ENCODE measurements at regions not wholly inside any gene's neighbourhood (a gene's known extent, or its start where the extent isn't known, plus 50 kb on each side); places are given as distances from the start of the nearest gene placed in this dataset.
A peak's percentile ranks its signal among the peaks of the same experiment; 100 is the strongest.

- H3K27ac ChIP-seq: no peak overlapping the region
- H3K4me1 ChIP-seq: no peaks in the 10 kb centered on the region
- intact Hi-C loops (cut with DNase I; ENCODE audit: low total_unique reads): no loop called here
- H3K36me3 ChIP-seq: no peaks in the 10 kb centered on the region
- no peaks in the 10 kb centered on the region for H3K9me3 ChIP-seq
- TF ChIP-seq CTCF (IDR thresholded peaks at IDR 0.05): no peak
- peak; percentile 26 to 59 for DNase-seq
- H3K4me3 ChIP-seq: peak overlapping the region; percentile 30 to 32
- H3K27me3 ChIP-seq: no peaks in the 10 kb centered on the region
These were observed 104.2 kb upstream of the IER5L start for GRCh38 chr9:129282272-129282671.

- Histone ChIP-seq H3K27me3 (peaks cover 0 to under 1% of the 10 kb centered on the region in 2 donors), H3K4me1 (no peaks in the 10 kb centered on the region), H3K4me3 (no peak overlapping the region), H3K27ac (no peak overlapping the region), H3K36me3 (no peaks in the 10 kb centered on the region), H3K9me3 (no peaks in the 10 kb centered on the region)
- DNase-seq: peak; percentile 13 to 49
- TF ChIP-seq CTCF (IDR thresholded peaks at IDR 0.05): no peak
- intact Hi-C loops (cut with DNase I; ENCODE audit: low total_unique reads): no loop called here
These were observed 103.6 kb upstream of the IER5L start for GRCh38 chr9:129281506-129282145.

DNA sequence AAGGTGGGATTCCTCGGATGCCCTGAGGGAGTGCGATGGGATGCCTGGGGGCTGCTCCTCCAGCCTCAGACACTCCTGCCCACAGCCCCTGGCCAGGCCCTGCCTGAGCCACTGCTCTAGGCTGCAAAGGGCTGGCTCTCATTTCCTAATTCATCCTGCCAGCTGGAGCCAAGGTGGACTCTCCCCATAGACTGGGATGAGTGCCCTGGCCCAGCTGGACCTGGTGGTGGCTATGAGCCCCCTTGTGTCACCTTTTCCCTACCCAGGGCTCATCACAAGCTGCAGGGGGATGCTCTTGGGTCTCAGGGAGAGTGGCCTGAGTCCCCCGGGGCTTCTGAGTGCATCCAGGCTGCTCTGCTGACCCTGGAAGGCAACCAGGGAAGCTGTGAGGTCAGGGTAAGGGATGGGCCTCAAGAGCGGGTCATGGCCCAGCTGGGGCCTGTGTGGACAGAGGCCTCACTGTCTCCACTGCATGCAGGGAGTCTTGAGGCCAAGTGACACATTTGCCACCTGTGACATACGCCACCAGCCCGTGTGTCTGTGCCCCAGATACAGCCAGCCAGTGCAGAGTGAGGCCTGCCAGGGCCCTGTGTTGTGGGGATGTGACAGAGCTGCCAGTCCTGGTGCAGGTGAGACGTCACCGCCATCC, 102.7 kb upstream of the IER5L start:
- no peaks in the 10 kb centered on the region for H3K9me3 ChIP-seq
- H3K4me1 ChIP-seq: no peaks in the 10 kb centered on the region
- intact Hi-C loops (cut with DNase I; ENCODE audit: low total_unique reads): no loop called here
- peaks cover 0 to 4% of the 10 kb centered on the region in 2 donors for H3K27me3 ChIP-seq
- no peak overlapping the region for H3K4me3 ChIP-seq
- H3K36me3 ChIP-seq: no peaks in the 10 kb centered on the region
- no peak overlapping the region for H3K27ac ChIP-seq
- DNase-seq: peak; percentile 17 to 52
- TF ChIP-seq CTCF (IDR thresholded peaks at IDR 0.05): no peak

DNA sequence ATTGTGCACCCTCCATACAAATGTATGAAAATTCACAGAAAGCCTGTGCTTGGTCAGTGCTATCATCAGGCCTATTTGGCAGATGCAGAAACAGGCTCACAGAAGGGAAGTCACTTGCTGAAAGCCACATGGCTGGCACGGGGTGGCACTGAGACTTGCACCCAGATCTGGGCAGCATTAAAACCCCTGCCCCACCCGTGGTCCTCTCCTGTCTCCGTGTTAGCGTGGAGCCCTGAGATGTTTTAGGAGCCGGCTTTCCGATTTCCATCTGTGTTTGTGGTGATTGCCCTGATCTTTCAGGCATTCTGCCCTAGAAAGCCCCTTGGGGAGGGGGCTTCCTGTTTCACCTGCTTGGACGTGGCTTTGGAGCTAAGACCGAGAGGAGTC, 102.2 kb upstream of the IER5L start:
- TF ChIP-seq CTCF (IDR thresholded peaks at IDR 0.05): no peak
- intact Hi-C loops (cut with DNase I; ENCODE audit: low total_unique reads): no loop called here
- Histone ChIP-seq H3K27me3 (peaks cover 0 to 4% of the 10 kb centered on the region in 2 donors), H3K4me1 (no peaks in the 10 kb centered on the region), H3K36me3 (no peaks in the 10 kb centered on the region), H3K4me3 (no peak overlapping the region), H3K27ac (no peak overlapping the region), H3K9me3 (no peaks in the 10 kb centered on the region)
- peak in 1 of 2 donors; percentile 11 for DNase-seq

DNA sequence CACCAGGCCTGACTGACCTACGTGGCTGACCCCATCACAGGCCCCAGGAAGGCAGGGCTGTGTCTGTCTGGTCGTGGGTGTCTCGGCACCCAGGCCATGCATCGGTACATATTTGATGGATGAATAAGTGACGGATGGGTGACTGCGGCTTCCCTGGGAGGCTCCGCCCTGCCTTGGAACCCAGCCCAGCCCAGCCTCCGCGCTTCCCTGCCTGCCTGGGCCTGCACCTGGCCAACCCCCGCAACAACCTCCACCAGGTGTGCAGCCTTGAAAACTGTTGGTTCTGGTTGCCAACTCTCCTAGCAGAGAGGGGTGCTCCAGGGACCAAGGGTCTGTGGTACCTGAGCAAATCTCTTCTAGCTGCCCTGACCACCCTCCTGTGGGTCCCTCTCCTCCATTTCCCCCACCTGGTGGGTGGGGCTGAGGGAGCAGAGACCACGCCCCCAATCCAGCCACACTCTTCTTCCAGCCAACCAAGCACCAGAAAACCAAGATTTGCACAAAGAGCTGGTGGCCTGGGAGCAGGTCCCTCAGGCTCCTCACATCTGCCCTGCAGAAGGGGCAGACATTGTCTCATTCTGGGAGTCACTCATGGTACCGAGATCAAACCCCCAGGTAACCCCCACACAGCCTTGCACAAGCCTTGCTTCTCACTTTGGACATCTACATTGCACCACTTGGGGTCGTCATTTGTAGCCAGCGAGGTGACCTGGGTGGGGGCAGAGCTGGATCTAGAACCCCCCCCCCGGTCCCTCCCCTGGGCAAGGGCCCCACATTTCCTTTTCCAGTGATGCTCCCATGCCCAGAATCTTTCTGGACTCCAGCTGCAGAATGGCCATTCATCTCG, 100.6 kb upstream of the IER5L start:
- no peaks in the 10 kb centered on the region for H3K36me3 ChIP-seq
- no peak overlapping the region for H3K4me3 ChIP-seq
- peak; percentile 12 to 54 for DNase-seq
- TF ChIP-seq CTCF (IDR thresholded peaks at IDR 0.05): no peak
- H3K9me3 ChIP-seq: no peaks in the 10 kb centered on the region
- no peak overlapping the region for H3K27ac ChIP-seq
- peaks cover 0 to 4% of the 10 kb centered on the region in 2 donors for H3K27me3 ChIP-seq
- no peaks in the 10 kb centered on the region for H3K4me1 ChIP-seq
- intact Hi-C loops (cut with DNase I; ENCODE audit: low total_unique reads): no loop called here

Measured in tibial artery (tissue), 4 donors.